GM12875 (cell line): ENCODE measurements at regions not wholly inside any gene's neighbourhood (a gene's known extent, or its start where the extent isn't known, plus 50 kb on each side); places are given as distances from the start of the nearest gene placed in this dataset.

Source experiments
- H3K4me3 ChIP-seq: one replicate; pipeline ENCODE4 v1.5.1; 2011; ENCODE audit warnings: low read depth, low read length, control low read depth
- TF ChIP-seq, protein P1 (sequence below): IDR thresholded peaks from 2 replicates; pipeline ENCODE4 v1.5.1; 2011; ENCODE audit warnings: low read depth, mild to moderate bottlenecking, control low read depth, inconsistent platforms, low read length, moderate library complexity, borderline replicate concordance; ENCODE audit not compliant: insufficient read depth

DNA sequence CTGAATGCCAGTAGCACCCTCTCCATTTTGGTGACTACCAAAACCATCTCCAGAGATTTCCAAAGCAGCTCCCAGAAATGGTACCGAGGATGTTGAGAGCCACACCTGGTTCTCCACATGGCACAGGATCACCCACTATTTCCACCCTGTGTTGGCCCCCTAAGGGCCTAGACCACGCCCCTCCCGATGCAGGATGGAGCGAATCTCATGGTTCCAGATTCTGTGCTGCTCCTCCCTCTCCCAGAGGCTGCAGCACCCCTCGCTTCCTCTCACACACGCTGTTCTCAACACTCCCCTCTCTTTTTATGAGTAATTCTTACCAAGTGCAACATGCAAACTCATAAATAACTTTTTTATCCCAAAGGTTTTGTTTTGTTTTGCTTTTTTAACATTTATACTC is 571.5 kb downstream of the STK39 start:
- TF ChIP-seq, protein P1, sequence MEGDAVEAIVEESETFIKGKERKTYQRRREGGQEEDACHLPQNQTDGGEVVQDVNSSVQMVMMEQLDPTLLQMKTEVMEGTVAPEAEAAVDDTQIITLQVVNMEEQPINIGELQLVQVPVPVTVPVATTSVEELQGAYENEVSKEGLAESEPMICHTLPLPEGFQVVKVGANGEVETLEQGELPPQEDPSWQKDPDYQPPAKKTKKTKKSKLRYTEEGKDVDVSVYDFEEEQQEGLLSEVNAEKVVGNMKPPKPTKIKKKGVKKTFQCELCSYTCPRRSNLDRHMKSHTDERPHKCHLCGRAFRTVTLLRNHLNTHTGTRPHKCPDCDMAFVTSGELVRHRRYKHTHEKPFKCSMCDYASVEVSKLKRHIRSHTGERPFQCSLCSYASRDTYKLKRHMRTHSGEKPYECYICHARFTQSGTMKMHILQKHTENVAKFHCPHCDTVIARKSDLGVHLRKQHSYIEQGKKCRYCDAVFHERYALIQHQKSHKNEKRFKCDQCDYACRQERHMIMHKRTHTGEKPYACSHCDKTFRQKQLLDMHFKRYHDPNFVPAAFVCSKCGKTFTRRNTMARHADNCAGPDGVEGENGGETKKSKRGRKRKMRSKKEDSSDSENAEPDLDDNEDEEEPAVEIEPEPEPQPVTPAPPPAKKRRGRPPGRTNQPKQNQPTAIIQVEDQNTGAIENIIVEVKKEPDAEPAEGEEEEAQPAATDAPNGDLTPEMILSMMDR: no peak
- H3K4me3 ChIP-seq: no peak overlapping the region

DNA sequence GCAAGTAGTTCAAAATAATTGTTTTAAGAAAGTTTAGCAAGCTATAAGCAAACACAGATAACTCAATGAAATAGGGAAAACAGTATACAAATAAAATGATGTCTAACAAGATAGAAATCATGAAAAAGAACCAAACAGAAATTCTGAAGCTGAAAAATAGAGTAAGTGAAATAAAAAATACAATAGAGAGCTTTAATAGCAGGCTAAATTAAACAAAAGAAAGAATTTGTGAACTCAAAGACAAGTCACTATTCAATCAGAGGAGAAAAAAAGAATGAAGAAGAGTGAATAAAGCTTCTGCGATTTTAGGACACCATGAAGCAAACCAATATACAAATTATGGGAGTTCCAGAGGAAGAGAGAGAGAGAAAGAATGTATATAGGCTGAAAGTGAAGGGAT is 576.8 kb downstream of the STK39 start:
- H3K4me3 ChIP-seq: no peak overlapping the region
- TF ChIP-seq, protein P1: no peak

DNA sequence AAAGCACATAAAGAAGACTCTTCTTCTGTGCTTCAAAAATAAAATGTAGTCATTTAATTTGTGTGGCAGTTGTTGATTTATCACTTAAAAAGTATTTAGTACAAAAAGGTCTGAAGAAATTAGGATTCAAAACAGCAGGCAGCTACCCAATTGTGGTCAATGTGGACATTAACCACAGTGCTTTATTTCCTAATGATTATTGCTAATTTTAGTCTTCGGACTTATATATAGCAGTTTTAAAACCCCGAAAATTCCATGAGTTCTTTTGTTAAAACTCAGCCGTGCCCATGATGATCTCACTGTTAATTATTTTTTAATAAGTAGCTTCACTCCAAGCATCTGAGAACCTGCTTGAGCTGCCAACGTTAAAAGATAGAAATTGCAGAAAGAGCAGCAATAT is 594.3 kb downstream of the STK39 start:
- TF ChIP-seq, protein P1: no peak
- no peak overlapping the region for H3K4me3 ChIP-seq

DNA sequence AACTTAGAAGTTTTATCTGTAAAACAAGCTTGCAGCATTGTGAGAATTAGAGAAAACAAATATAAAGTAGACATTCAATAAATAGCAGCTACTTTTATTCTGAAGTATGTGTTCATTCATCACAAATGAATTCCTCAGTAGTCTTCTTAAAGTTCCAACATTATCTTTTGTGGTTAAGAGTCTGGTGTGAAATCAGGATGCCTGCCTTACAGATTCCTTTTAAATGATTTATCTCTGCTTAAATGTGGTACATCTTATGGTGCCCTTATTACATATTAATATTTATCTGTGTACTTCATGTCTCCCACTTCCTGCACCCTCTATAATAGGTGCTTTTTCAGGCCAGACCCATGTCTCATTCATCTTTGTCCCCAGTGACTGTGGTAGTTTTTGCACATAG is 595.0 kb downstream of the STK39 start:
- no peak overlapping the region for H3K4me3 ChIP-seq
- TF ChIP-seq, protein P1: no peak

DNA sequence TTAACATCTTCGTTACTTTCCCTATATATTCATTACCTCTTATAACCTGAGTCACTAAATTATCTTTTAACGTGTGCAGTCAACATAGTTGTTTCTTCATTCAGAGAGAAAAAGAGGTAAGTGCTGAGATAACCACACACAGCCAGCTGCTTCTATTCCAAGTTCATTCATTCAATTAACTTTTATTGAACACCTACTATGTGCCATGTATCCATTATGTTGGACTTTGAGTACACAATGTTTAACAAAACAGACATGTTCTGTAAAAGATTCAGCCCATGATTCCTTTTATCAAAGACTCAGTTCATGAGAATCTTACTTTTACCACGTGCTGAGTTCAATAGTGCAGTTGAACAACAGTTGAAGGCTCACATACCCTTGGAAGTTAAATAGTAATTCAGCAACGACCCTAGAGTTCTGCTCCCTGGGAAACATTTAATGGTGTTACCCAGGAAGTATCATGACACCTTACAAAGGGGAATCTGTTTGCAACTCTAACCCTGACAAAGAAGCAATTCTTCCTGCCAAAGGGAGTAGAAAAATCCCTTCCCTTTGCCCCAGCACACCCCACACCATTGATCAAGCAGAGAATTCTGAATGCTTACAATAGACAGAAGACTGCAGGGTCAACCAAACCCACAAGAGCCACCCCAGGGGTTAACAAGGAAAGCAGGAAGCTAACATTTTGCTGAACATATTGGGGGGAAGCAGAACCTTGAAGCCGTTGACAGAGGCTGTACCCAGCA is 595.8 kb downstream of the STK39 start:
- TF ChIP-seq, protein P1: no peak

DNA sequence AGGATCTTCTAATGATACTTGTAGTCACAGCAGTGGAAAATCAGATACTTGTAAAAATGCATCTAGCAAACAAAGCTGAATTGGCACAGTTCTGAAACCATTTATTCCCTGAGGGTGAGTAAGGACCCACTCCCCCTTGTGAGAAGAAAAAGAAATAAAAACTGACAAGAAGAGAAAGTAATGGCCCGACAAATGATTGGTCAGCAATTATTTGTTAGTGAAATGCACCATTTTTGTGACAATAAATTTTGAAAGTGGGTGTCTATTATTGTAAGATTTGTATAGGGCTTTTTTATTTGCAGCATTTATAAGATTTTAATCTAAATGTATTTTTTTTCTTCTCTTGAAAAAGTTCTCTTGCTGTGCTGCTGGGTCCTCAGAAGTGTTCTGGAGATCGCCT is 600.8 kb downstream of the STK39 start:
- TF ChIP-seq, protein P1: no peak
- no peak overlapping the region for H3K4me3 ChIP-seq

More for the DNA sequence above, 595.8 kb downstream of the STK39 start:
- H3K4me3 ChIP-seq: no peak overlapping the region

DNA sequence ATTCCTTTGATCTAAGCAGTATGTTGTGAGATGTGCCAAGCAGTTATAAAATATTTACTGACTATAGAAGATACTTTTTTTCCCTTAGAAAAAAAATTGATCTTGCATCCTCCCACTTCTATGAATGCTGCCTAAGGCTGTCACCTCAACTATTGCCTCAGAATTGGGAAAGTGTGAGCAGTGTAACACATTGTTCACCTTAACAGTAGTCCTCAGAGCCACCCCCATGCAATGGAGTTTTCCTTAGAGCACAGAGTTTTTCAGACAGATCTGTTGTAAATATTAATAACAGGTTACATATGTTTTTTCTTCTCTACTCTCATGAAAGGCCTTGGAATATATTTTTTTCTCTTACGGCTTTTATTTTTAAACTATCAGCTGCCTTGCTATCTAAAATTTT is 607.3 kb downstream of the STK39 start:
- TF ChIP-seq, protein P1: no peak
- H3K4me3 ChIP-seq: no peak overlapping the region
